NB4 (cell line): ENCODE measurements at regions not wholly inside any gene's neighbourhood (a gene's known extent, or its start where the extent isn't known, plus 50 kb on each side); places are given as distances from the start of the nearest gene placed in this dataset.

Source experiments
- DNase-seq: peaks from one replicate; pipeline ENCODE4 v3.0.0; 2010; ENCODE audit warnings: low read depth
- H3K4me3 ChIP-seq: one replicate; pipeline ENCODE4 v1.5.1; 2011; ENCODE audit warnings: mild to moderate bottlenecking, low read depth, low read length, moderate library complexity
- CTCF ChIP-seq: IDR thresholded peaks from one replicate; pipeline ENCODE4 v1.5.1; 2012; ENCODE audit warnings: low read depth, low read length
- MYC ChIP-seq: IDR thresholded peaks from 2 replicates; pipeline ENCODE4 v1.6.1; 2011; ENCODE audit warnings: low read depth, low read length
- POLR2A ChIP-seq: IDR thresholded peaks from 2 replicates; pipeline ENCODE4 v1.6.1; 2011; ENCODE audit warnings: mild to moderate bottlenecking; ENCODE audit not compliant: insufficient read length; ENCODE audit errors: extremely low read depth
- TF ChIP-seq, protein P1 (sequence below): IDR thresholded peaks from 2 replicates; pipeline ENCODE4 v1.6.1; 2011; ENCODE audit warnings: low read depth, low read length

DNA sequence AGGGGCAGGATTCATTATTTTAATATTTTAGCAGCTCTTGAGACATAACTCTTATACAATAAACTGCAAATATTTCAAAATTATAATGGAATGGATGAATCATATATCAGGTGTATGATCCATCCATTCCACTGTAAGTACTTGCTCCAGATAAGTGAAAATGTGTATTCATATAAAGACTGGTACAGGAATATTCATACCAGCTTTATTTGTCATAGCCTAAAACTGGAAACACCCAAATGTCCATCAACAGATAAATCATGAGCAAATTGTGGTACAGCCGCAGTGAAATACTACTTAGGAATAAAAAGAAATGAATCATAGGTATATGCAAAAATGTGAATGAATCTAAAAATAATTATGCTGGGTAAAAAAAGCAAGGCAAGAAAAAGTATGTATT, 263.6 kb upstream of the SYT10 start:
- H3K4me3 ChIP-seq: no peak overlapping the region
- TF ChIP-seq, protein P1, sequence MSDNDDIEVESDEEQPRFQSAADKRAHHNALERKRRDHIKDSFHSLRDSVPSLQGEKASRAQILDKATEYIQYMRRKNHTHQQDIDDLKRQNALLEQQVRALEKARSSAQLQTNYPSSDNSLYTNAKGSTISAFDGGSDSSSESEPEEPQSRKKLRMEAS: no peak
- TF ChIP-seq CTCF: no peak
- TF ChIP-seq MYC: no peak
- no peak for TF ChIP-seq POLR2A
- no peak for DNase-seq

DNA sequence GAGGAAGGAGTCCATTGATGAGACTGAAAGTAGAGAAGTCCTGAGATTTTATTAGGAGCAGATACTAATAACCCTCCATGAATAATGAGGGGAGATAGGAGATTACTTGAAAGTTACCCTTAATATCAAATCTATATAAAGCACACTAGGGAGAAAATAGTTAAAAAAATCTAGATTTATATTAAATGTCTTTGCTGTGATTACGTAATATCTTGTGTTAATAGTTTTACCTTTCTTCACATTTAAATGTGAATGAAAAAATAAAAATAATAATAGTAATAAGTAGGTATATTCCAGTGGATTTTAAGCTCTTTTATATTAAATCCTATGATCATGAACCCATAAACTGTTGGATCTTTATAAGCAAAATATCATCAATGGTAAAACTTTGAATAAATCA, 267.3 kb upstream of the SYT10 start:
- H3K4me3 ChIP-seq: no peak overlapping the region
- no peak for DNase-seq
- TF ChIP-seq, protein P1: no peak
- TF ChIP-seq MYC: no peak
- no peak for TF ChIP-seq POLR2A
- no peak for TF ChIP-seq CTCF

- DNase-seq: no peak
- no peak overlapping the region for H3K4me3 ChIP-seq
- TF ChIP-seq CTCF (no peak), POLR2A (no peak), MYC (no peak)
- TF ChIP-seq, protein P1: no peak
Measured at GRCh38 chr12:33708935-33709334, 269.3 kb upstream of the SYT10 start.

- H3K4me3 ChIP-seq: no peak overlapping the region
- DNase-seq: no peak
- no peak for TF ChIP-seq POLR2A
- TF ChIP-seq, protein P1: no peak
- TF ChIP-seq CTCF: no peak
- no peak for TF ChIP-seq MYC
Measured at GRCh38 chr12:33710548-33710947, 270.9 kb upstream of the SYT10 start.

- no peak for DNase-seq
- TF ChIP-seq POLR2A (no peak), MYC (no peak)
- TF ChIP-seq, protein P1: no peak
- H3K4me3 ChIP-seq: no peak overlapping the region
Measured at GRCh38 chr12:33718631-33719030, 279.0 kb upstream of the SYT10 start.

DNA sequence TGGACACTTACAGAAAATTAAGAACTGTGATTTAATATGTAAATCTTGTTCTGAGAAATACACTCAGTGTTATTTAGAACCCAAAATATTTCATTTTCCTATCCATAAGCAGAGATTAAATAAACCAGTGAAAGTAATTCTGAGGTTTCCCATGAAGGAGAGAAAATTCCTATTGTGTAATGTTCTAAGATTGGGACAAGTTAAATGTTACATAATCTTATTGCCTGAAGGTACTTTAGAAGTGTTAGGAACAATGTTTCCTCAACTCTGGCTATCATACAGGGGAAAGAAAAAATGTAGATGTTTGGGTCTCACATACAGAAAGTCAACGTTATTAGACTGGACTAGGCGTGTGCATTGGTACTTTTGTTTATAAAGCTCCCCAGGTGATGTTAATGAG, 281.9 kb upstream of the SYT10 start:
- TF ChIP-seq MYC (no peak), POLR2A (no peak), CTCF (no peak)
- TF ChIP-seq, protein P1: no peak
- DNase-seq: no peak
- no peak overlapping the region for H3K4me3 ChIP-seq
